Astrocyte of the spinal cord (primary cell): ENCODE measurements at regions not wholly inside any gene's neighbourhood (a gene's known extent, or its start where the extent isn't known, plus 50 kb on each side); places are given as distances from the start of the nearest gene placed in this dataset.

Experiments
- DNase-seq: peaks from one replicate; pipeline ENCODE4 v3.0.0; 2011; ENCODE audit warnings: low read depth, low spot score
- H3K4me3 ChIP-seq: 2 replicates; pipeline ENCODE4 v1.5.1; 2011; ENCODE audit warnings: low read depth, mild to moderate bottlenecking, low read length, moderate library complexity
- in situ Hi-C: cut with HindIII; loops from 2 replicates; pipeline ENCODE4 v1.10.0; 2017; ENCODE audit warnings: low sequenced_read_pairs
- TF ChIP-seq, protein P1 (sequence below): IDR thresholded peaks from 2 replicates; pipeline ENCODE4 v1.5.1; 2012; ENCODE audit warnings: low read depth, mild to moderate bottlenecking, low read length, inconsistent platforms

DNA sequence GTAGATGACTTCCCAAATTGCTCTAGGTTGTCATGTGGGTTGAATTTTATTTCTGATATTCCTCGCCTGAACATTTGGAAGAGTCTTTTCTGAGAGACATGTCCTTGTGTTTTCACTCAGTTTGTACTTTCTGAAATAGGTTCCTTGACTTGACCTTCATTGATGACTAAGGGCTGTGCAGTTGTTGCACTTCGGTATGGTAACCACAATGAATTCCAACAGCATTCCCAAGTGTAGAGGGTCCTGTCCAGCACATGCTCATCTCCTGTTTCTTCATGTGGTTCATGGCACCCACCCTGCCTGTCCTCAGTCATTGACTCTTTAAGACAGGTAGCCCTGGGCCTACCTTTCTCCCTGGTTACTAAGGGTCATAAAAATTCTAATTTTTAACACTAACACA, 527.8 kb downstream of the MTRR start:
- in situ Hi-C loops: no loop called here
- TF ChIP-seq, protein P1, sequence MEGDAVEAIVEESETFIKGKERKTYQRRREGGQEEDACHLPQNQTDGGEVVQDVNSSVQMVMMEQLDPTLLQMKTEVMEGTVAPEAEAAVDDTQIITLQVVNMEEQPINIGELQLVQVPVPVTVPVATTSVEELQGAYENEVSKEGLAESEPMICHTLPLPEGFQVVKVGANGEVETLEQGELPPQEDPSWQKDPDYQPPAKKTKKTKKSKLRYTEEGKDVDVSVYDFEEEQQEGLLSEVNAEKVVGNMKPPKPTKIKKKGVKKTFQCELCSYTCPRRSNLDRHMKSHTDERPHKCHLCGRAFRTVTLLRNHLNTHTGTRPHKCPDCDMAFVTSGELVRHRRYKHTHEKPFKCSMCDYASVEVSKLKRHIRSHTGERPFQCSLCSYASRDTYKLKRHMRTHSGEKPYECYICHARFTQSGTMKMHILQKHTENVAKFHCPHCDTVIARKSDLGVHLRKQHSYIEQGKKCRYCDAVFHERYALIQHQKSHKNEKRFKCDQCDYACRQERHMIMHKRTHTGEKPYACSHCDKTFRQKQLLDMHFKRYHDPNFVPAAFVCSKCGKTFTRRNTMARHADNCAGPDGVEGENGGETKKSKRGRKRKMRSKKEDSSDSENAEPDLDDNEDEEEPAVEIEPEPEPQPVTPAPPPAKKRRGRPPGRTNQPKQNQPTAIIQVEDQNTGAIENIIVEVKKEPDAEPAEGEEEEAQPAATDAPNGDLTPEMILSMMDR: no peak
- DNase-seq: no peak
- H3K4me3 ChIP-seq: no peak overlapping the region

DNA sequence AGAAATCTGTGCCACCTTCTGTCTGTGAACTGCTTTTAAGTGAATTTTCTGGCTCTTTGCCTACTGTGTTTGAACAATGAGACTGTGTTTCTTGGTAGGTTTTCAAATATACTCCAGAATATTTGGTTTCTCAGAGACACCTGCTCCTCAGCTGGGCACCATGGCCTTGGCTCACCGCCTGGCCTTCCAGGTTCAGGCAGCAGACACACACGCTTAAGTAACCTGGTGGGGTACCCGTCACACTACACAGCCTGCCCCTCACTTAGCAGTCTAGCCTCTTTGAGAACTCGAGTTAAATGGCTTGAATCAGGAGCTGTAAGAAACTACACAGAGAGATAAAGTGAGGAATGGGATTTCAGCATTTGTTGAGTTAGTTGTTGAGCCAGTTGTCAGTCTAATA, 530.5 kb downstream of the MTRR start:
- no peak overlapping the region for H3K4me3 ChIP-seq
- no peak for DNase-seq
- TF ChIP-seq, protein P1: no peak
- in situ Hi-C loops: no loop called here

DNA sequence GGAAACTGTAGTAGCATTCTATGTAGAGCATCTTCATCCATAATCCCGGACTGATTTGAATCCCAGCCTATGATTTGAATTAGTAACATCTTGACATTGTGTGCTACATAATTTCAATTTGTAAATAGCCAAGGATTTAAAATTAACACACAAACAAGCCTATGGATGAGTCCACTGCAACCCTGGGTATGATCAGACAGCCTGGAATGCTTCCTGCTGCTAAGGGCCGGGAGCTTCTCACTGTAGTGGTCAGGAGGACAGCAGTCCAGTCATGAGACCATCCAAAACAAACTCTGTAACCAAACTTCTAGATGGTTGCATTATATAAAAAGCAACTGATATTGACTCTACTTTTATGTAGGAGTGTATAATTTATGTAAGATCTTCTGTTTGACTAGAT, 539.3 kb downstream of the MTRR start:
- no peak for DNase-seq
- in situ Hi-C loops: no loop called here
- no peak overlapping the region for H3K4me3 ChIP-seq
- TF ChIP-seq, protein P1: no peak

DNA sequence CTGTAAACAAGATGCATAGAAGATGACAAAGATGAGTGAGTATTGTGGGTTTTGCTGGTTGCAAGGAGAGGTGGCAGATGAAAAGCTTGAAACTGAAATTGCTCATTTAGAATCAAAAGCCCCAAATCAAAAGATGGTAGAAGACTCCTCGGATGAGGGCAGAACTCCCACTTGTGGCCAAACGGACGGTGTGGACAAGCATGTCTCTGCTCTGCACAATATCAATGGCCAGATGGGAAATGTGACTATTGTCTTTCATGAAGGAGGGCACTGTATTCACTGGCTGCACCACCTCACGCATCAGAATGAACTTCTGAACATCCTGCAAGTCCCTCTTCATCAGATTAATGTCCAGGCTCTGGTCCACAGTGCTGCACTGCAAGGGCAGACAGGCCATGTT, 541.7 kb downstream of the MTRR start:
- in situ Hi-C loops: no loop called here
- no peak overlapping the region for H3K4me3 ChIP-seq
- TF ChIP-seq, protein P1: no peak
- DNase-seq: no peak

DNA sequence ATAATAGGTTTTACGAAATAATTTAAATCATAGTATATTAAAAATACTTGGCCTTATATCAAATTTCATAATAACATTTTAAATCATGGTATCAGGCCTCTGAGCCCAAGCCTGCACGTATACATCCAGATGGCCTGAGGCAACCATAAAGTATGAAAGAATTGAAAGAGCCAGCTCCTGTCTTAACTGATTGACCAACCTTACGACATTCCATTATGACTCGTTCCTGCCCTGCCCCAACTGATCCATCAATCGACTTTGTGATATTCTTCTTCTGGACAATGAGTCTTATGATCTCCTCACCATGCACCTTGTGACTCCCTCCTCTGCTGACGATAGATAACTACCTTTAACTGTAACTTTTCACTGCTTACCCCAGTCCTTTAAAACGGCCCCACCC, 545.0 kb downstream of the MTRR start:
- in situ Hi-C loops: no loop called here
- H3K4me3 ChIP-seq: no peak overlapping the region
- TF ChIP-seq, protein P1: no peak
- DNase-seq: no peak

DNA sequence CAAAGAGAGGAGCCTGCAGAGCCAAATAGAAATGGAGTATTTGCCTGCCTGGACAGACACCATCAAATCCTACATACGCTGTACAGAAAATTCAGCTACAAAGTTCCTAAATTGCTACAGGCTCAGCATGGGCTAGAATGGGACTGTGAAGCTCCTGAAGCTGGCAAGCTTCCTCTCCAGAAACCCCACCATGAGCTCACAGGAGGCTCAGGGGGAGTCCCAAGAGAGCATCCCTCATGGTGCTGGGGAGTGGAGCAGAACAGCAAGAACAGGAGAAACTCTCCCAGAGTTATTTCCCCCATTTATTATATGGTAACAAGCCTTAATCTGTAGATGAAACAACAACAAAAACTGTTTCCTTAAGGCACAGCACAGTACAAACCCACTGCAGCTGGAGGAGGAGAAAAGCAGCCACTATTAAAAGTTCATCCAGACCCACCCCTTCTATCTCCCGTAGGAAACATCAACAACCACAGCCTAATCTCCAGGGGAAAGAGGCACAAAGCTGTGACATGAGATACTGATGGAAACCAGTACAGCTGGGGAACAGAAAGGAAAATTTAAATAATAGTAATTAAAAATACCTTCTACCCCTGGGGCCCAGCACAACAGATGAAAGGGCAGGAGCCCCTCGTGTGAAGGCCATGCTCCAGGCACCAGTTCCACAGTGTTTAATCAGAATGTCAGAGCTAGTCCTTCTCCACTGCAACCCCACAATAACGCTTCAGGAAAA, 548.5 kb downstream of the MTRR start:
- H3K4me3 ChIP-seq: no peak overlapping the region
- TF ChIP-seq, protein P1: no peak
- no peak for DNase-seq
- in situ Hi-C loops: no loop called here

DNA sequence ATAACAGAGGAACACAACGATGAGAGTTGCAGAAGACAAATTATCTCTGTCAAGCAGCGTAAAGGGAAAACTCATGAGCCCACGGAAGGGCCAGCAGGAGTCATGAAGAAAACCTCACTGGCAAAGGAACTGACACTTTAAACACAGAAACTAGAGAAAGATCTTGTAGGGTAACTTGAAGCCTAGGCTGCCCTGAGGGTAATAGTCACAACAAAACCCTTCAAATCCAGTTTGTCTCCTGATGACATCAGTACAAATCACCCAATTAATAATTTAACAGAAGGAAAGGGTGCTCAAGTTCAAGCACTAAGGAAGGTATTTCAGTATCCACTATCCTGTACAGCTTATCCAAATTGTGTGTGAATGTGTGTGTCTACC, 549.1 kb downstream of the MTRR start:
- no peak overlapping the region for H3K4me3 ChIP-seq
- DNase-seq: no peak
- in situ Hi-C loops: no loop called here
- TF ChIP-seq, protein P1: no peak
